Astrocyte (in vitro differentiated cells and primary cell): ENCODE measurements at regions not wholly inside any gene's neighbourhood (a gene's known extent, or its start where the extent isn't known, plus 50 kb on each side); places are given as distances from the start of the nearest gene placed in this dataset.

ENCODE experiments used
- DNase-seq: peaks from one replicate; pipeline ENCODE4 v3.0.0-alpha.2; 2010; ENCODE audit warnings: low read depth
- FAIRE-seq: peaks from 2 replicates; lab custom pipeline; 2011; peaks lifted over from hg19 to GRCh38; lab: Jason Lieb, UNC
- H2AFZ ChIP-seq: 2 replicates; pipeline ENCODE4 v1.6.0; 2012; ENCODE audit warnings: low read depth, low read length, inconsistent platforms
- H3K27ac ChIP-seq: 2 replicates; pipeline ENCODE4 v1.5.1; 2011; ENCODE audit warnings: low read depth, low read length, inconsistent platforms
- H3K27me3 ChIP-seq: 2 replicates; pipeline ENCODE4 v1.6.0; 2011; ENCODE audit warnings: low read length, inconsistent platforms; ENCODE audit not compliant: insufficient read depth
- H3K36me3 ChIP-seq: 2 replicates; pipeline ENCODE4 v1.5.1; 2011; ENCODE audit warnings: low read length, inconsistent platforms; ENCODE audit not compliant: insufficient read depth
- H3K4me1 ChIP-seq: 2 replicates; pipeline ENCODE4 v1.5.1; 2011; ENCODE audit warnings: low read length, inconsistent platforms; ENCODE audit not compliant: insufficient read depth
- H3K4me2 ChIP-seq: 2 replicates; pipeline ENCODE4 v1.6.0; 2012; ENCODE audit warnings: low read length, inconsistent platforms
- H3K4me3 ChIP-seq: 2 replicates; pipeline ENCODE4 v1.5.1; 2011; ENCODE audit warnings: low read depth, mild to moderate bottlenecking, low read length, inconsistent platforms; ENCODE audit not compliant: insufficient read depth
- H3K79me2 ChIP-seq: 2 replicates; pipeline ENCODE4 v1.6.0; 2012; ENCODE audit warnings: mild to moderate bottlenecking, low read length, inconsistent platforms; ENCODE audit not compliant: insufficient read depth
- H3K9ac ChIP-seq: 2 replicates; pipeline ENCODE4 v1.6.0; 2012; ENCODE audit warnings: mild to moderate bottlenecking, low read length, inconsistent platforms
- H3K9me3 ChIP-seq: 2 replicates; pipeline ENCODE4 v1.5.1; 2012; ENCODE audit warnings: low read depth, mild to moderate bottlenecking, low read length, inconsistent platforms; ENCODE audit not compliant: insufficient read depth
- H4K20me1 ChIP-seq: 2 replicates; pipeline ENCODE4 v1.6.0; 2012; ENCODE audit warnings: low read length, inconsistent platforms; ENCODE audit not compliant: insufficient read depth
- H3K27ac Mint-ChIP-seq: one replicate; pipeline ENCODE4 v1.8.0; 2021; ENCODE audit warnings: mild to moderate bottlenecking, mixed read lengths; ENCODE audit not compliant: unreplicated experiment
- H3K27me3 Mint-ChIP-seq: one replicate; pipeline ENCODE4 v1.8.0; 2021; ENCODE audit warnings: low read depth, mixed read lengths; ENCODE audit not compliant: unreplicated experiment
- H3K36me3 Mint-ChIP-seq: one replicate; pipeline ENCODE4 v1.8.0; 2021; ENCODE audit warnings: low read depth, mixed read lengths; ENCODE audit not compliant: unreplicated experiment
- H3K4me1 Mint-ChIP-seq: one replicate; pipeline ENCODE4 v1.8.0; 2021; ENCODE audit warnings: low read depth, mixed read lengths; ENCODE audit not compliant: unreplicated experiment
- H3K4me3 Mint-ChIP-seq: one replicate; pipeline ENCODE4 v1.8.0; 2021; ENCODE audit warnings: mild to moderate bottlenecking, moderate library complexity, mixed read lengths; ENCODE audit not compliant: unreplicated experiment
- H3K9me3 Mint-ChIP-seq: one replicate; pipeline ENCODE4 v1.8.0; 2021; ENCODE audit warnings: mild to moderate bottlenecking, mixed read lengths; ENCODE audit not compliant: unreplicated experiment
- CTCF ChIP-seq: IDR thresholded peaks from 2 replicates; pipeline ENCODE4 v1.5.1; 2011; ENCODE audit warnings: low read depth, mild to moderate bottlenecking, inconsistent platforms, low read length, moderate library complexity; ENCODE audit not compliant: insufficient read depth
- EZH2 ChIP-seq: IDR thresholded peaks from 2 replicates; pipeline ENCODE4 v1.6.1; 2012; ENCODE audit warnings: mild to moderate bottlenecking, low read length, inconsistent platforms; ENCODE audit not compliant: insufficient read depth

- no peak overlapping the region for H3K9ac ChIP-seq
- Mint-ChIP-seq H3K4me1 (peaks cover 3% of the 10 kb centered on the region), H3K27ac (no peak overlapping the region), H3K9me3 (peaks cover 24% of the 10 kb centered on the region), H3K27me3 (no peaks in the 10 kb centered on the region), H3K36me3 (no peaks in the 10 kb centered on the region), H3K4me3 (no peak overlapping the region)
- no peaks in the 10 kb centered on the region for H3K4me1 ChIP-seq
- H3K27me3 ChIP-seq: no peaks in the 10 kb centered on the region
- DNase-seq (no peak), FAIRE-seq (no peak)
- no peak overlapping the region for H3K4me2 ChIP-seq
- H3K27ac ChIP-seq: no peak overlapping the region
- no peaks in the 10 kb centered on the region for H3K36me3 ChIP-seq
- no peaks in the 10 kb centered on the region for H3K9me3 ChIP-seq
- H2AFZ ChIP-seq: no peak overlapping the region
- no peaks in the 10 kb centered on the region for H4K20me1 ChIP-seq
- TF ChIP-seq EZH2: no peak
- no peak for TF ChIP-seq CTCF
- no peak overlapping the region for H3K4me3 ChIP-seq
- H3K79me2 ChIP-seq: no peaks in the 10 kb centered on the region
Observed at GRCh38 chr14:85052646-85053045, 477.3 kb upstream of the FLRT2 start.

GRCh38 chr14:85054178-85054577 is 475.8 kb upstream of the FLRT2 start:
- Histone ChIP-seq H3K79me2 (no peaks in the 10 kb centered on the region), H3K4me1 (no peaks in the 10 kb centered on the region), H3K27me3 (no peaks in the 10 kb centered on the region), H2AFZ (no peak overlapping the region), H3K4me3 (no peak overlapping the region), H3K4me2 (no peak overlapping the region), H3K9ac (no peak overlapping the region), H3K9me3 (no peaks in the 10 kb centered on the region), H3K36me3 (no peaks in the 10 kb centered on the region), H3K27ac (no peak overlapping the region), H4K20me1 (no peaks in the 10 kb centered on the region)
- Mint-ChIP-seq H3K4me3 (no peak overlapping the region), H3K9me3 (peaks cover 24% of the 10 kb centered on the region), H3K27me3 (no peaks in the 10 kb centered on the region), H3K36me3 (no peaks in the 10 kb centered on the region), H3K4me1 (peaks cover 5% of the 10 kb centered on the region), H3K27ac (no peak overlapping the region)
- FAIRE-seq: no peak
- no peak for DNase-seq
- no peak for TF ChIP-seq EZH2
- no peak for TF ChIP-seq CTCF

GRCh38 chr14:85056267-85056666 is 473.7 kb upstream of the FLRT2 start:
- Histone ChIP-seq H4K20me1 (no peaks in the 10 kb centered on the region), H3K9ac (no peak overlapping the region), H3K9me3 (no peaks in the 10 kb centered on the region), H3K4me3 (no peak overlapping the region), H3K79me2 (no peaks in the 10 kb centered on the region), H3K36me3 (no peaks in the 10 kb centered on the region), H3K27me3 (no peaks in the 10 kb centered on the region), H3K27ac (no peak overlapping the region), H3K4me1 (no peaks in the 10 kb centered on the region), H3K4me2 (no peak overlapping the region), H2AFZ (no peak overlapping the region)
- DNase-seq: no peak
- H3K27ac Mint-ChIP-seq: no peak overlapping the region
- peaks cover 24% of the 10 kb centered on the region for H3K9me3 Mint-ChIP-seq
- no peaks in the 10 kb centered on the region for H3K27me3 Mint-ChIP-seq
- no peak for TF ChIP-seq EZH2
- TF ChIP-seq CTCF: no peak
- peaks cover 3% of the 10 kb centered on the region for H3K4me1 Mint-ChIP-seq
- no peaks in the 10 kb centered on the region for H3K36me3 Mint-ChIP-seq
- H3K4me3 Mint-ChIP-seq: no peak overlapping the region
- FAIRE-seq: no peak
